DMS 273 (cell line): ENCODE measurements at regions not wholly inside any gene's neighbourhood (a gene's known extent, or its start where the extent isn't known, plus 50 kb on each side); places are given as distances from the start of the nearest gene placed in this dataset.
"Not testable (repeated sequence)": the region's sequence is repeated elsewhere in the genome, so short reads cannot be mapped to it uniquely, and the experiment has no call there.

Source experiments
- DNase-seq: peaks from one replicate; lab custom pipeline; 2025; ENCODE audit not compliant: unreplicated experiment; lab: John Stamatoyannopoulos, UW

DNA sequence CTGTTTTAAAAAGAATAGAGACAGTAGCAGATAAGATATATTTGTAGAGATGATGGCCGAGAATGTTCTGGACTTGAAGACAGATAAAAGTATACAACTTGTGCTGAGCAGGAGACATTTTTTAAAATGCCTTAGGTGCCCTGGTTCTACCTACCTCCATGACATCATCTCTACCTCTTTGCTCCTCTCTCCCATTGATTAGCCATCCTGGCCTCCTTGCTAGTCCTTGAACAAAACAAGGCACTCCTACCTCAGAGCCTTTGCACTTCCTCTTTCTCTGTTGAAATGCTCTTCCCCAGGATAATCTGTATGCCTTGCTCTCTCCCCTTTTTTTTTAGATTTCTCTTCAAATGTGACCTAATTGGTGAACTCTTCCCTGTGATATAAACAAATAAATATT is 92.6 kb upstream of the MAGI3 start:
- DNase-seq, result no peak

DNA sequence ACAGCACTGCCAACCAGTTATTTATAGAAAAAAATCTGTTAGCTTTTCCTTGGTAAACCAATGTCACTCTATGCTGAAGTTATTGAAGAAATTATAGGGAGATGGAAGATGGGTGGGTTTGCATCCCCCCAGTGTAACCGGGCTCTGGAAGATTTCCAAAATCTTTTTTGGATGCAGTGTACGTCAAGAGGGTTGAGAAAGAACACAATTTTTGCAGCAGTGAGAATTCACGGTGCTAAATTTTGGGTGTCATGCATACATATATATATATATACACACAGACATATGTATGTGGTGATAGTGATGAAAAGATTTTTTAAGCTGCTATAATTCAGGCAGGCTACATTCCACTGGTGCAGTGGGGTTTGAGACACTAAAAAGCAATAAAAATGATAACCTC is 91.4 kb upstream of the MAGI3 start:
- DNase-seq, result no peak

DNA sequence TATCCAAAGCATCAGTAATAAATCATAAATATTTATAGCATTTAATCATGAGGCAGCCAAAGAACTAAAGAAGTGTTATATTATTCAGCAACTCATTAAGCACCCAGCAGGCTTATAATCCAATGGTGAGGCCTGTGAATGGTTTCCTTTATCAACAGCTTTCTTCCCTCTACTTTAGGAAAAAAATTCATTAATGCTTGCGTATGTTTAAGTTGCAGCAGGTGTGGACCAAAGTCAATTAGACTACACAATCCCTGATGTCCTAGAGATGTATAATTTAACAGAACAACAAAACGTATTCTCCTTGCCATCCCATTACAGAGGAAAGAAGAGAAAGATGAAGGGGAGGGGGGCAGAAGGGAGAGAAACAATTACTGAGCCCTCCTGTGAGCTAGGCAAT is 87.7 kb upstream of the MAGI3 start:
- DNase-seq, result no peak

DNA sequence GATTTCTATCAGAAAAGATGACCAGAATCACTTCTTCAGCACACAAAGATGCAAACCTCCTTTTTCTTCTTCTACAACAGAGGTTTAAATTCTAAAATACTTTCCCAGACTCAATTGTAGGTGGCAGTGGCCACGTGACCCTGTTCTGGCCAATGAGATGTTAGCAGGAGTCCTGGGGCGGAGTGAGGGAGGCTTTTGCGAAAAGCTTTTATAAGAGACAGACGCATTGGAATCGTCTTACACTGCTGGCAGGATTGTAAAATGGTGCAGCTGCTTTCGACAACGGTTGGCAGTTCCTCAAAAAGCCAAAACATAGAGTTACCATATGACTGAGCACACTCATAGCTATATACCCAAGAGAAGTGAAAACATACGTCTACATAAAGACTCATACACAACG is 87.0 kb upstream of the MAGI3 start:
- no peak for DNase-seq

DNA sequence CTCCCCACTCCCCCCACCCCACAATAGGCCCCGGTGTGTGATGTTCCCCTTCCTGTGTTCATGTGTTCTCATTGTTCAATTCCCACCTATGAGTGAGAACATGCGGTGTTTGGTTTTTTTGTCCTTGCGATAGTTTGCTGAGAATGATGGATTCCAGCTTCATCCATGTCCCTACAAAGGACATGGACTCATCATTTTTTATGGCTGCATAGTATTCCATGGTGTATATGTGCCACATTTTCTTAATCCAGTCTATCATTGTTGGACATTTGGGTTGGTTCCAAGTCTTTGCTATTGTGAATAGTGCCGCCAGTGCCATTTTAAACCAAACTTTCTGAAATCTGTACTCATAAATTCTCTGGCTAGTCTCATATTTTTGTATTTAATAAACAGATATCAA is 85.3 kb upstream of the MAGI3 start:
- DNase-seq, result not testable (repeated sequence)

DNA sequence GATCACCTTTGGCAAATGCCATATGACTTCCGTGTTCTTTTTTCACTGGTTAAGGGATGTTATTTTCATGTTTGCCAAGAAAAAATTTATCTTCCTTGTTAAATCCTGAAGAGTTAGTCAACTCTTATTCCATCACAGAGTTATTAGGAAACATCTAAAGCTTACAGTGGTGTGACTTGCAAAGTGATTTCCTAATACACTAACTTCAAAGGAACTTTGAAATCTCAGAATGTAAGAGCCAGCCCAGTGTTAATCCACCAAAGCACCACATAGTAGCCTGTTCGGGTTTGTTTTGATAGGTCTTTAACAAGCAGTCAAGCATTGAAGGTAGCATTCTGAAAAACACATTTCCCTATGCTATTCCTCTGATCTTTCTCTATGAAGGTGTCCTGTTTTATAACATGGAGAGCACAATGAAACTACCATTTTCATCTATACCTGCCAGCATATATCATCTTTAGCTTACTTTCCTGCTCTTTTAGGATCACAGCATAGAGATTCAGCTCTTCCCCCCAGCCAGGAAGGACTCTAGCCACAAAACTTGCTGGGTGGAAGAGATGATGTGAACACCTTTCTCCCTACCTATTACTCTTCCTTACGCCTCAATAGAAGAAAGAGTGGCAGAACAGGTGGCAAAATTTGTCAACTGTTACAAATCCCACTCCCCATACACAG is 82.4 kb upstream of the MAGI3 start:
- no peak for DNase-seq

DNA sequence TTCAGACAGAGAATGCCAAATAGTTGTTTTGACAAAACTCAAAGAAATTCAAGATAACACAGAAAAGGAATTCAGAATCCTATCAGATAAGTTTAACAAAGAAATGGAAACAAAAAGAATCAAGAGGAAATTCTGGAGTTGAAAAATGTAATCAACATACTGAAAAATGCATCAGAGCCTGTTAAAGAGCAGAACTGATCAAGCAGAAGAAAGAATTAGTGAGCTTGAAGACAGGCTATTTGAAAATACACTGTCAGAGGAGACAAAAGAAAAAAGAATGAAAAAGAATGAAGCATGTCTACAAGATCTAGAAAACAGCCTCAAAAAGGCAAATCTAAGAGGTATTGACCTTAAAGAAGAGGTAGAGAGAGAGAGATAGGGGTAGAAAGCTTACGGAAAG is 77.7 kb upstream of the MAGI3 start:
- DNase-seq, result not testable (repeated sequence)

DNA sequence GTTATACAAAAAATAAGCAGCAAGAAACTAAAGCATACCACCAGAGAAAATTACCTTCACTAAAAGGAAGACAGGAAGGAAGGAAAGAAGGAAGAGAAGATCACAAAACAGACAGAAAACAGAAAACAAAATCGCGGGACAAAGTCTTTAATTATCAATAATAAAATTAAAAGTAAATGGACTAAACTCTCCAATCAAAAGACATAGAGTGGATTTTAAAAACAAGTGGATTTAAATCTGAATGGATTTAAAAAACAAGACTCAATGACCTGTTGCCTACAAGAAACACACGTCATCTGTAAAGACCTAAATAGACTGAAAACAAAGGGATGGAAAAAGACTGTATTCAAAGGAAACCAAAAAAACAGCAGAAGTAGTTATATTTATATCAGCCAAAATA is 75.7 kb upstream of the MAGI3 start:
- DNase-seq, result no peak

DNA sequence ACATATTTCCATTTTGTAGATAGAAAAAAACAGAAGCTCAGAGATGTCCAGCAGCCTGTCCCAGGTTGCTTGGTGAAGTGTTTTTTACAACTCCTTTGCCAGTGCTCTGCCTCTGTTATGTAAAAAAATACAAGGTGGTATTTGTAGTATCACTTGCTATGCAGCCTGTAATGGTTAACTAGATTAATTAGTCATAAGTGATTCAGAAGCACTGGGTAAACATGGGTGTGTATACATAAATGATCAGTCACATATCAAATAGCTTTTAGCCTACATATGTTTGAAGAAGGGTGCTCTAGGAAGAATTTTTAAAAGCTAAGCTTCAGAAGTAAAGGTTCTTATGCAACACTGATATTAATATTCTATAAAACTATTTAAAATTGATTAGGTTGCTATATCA is 70.0 kb upstream of the MAGI3 start:
- no peak for DNase-seq

DNA sequence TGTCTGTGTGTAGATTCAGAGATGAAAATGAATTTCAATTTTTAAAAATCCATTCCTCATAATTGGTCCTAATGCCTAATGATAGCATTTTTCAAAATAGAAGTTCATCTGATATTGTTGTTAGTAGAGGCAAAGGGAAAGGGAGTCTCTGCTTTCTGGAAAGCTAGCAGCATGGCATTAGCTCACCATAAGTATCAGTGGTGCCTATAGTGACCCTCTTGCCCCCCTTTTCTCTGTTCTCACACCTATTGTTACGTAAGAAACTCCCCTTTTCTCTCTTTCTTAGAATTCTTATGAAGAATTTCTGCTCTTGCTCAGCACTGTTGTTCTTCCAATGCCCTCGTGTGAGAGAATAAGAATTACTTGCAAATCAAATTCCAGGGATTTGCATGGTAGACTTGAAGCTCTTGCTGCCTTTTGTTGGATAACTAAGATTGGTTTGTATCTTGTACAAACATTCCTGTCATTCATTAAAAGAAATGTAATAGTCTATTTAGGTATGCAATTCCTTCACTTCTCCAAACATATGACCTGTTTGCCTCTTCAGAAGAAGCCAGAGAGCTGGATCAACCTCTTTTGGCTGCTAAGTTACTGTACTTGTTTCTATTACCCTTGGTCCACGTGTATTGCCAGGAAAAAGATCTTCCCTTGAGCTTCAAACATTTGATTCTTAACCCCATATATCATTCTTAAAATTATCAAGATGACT is 69.2 kb upstream of the MAGI3 start:
- DNase-seq, result no peak

DNA sequence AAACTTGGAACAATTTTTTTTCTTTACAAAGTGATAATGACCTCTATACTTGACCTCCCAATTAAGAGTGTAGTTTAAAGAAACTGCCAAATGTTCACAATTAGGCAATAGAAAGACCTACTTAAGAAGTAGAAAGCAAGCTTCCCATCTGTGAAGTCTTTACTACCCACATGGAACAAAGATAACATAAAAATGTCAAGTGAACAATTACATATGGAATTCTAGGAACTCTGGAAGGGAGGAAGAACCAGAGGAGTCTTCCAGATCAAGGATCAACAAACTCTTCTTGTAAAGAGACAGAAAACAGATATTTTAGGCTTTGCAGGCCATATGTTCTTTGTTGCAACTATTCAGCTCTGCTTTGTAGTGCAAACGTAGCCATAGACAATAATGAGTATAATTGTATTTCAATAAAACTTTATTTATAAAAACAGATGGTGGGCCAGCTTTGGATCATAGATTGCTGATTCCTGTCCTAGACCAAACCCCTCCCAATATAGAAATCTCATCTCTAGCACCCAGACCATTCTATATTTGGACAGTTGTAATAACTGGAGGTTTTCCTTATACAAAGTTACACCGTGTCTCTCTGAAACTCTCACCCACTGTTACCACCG is 68.4 kb upstream of the MAGI3 start:
- no peak for DNase-seq

DNA sequence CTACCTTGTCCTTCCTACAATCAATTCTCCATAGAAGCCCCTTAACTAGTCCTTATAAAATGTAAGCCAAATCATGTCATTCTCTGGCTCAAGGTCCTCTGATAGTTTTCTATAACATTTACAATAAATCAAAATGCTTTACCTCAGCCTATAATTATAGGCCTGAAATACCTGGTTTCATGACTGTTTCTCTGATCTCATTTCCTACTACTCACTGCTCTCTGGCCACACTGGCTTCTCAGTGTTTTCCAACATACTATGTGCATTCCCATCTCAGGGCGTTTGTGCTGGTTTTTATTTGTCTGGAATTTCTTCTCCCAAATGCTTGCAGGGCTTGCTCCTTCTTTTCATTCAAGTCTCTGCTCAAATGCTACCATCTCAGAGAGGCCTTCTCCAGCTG is 67.9 kb upstream of the MAGI3 start:
- DNase-seq, result no peak

DNA sequence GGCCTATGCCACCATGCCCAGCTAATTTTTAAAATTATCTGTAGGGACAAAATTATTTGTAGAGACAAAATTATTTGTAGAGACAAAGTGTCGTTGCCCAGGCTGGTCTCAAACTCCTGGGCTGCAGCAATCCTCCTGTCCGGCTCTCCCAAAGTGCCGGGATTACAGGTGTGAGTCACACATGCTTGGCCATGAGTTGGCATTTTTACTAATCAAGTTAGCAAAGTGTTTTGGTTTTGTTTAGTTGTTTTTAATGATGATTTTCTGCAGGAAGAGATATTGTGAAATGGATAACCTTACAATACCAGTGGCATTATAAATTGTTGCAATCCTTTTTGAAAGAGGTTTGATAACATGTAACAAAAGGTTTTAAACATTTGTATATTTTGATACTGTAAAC is 65.3 kb upstream of the MAGI3 start:
- DNase-seq, result no peak

DNA sequence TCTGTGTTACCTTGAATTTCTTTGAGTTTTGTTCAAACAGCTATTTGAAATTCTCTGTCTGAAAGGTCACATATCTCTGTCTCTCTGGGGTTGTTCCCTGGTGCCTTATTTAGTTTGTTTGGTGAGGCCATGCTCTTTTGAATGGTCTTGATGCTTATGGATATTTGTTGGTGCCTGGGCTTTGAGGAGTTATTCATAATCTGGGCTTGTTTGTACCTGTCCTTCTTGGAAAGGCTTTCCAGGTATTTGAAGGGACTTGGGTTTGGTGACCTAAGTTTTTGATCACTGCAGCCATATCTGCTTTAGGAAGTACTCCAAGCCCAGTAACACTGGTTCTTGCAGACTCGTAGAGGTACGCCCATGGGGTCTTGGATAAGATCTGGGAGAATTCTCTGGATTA is 63.3 kb upstream of the MAGI3 start:
- no peak for DNase-seq

DNA sequence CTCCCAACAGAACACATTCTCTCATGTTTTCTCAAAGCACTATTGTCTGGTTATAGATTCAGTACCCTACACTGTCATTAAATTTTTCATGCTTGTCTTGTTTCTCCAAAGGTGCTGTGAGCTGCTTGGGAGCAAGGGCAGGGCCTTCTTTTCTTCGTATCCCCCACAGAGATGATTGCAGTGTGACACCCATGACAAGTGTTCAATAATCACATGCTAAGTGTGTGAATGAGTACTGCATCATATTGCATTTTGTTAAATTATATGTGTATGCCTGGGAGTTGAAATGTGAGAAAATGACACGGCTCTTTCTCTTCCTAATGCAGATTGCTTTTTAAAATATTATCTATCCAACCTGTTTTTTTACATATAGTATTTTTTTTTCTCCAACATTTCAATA is 57.3 kb upstream of the MAGI3 start:
- DNase-seq, result no peak

DNA sequence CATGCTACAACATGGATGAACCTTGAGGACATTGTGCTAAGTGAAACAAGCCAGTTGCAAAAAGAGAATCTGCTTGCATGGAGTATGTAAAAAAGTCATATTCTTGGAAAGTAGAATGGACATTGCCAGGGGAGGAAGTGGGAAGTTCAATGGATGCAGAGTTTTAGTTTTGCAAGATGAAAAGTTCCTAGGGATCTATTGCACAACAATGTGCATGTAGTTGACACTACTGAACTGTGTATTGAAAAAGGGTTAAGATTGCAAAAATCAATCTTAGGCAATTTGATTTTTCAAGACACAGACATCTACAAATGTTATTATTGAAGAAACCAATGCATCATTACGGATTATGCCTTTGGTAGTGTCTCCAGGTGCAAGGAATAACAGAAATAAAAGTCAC is 50.3 kb upstream of the MAGI3 start:
- no peak for DNase-seq
